ENCODE measurements at regions not wholly inside any gene's neighbourhood (a gene's known extent, or its start where the extent isn't known, plus 50 kb on each side); places are given as distances from the start of the nearest gene placed in this dataset.

DNA sequence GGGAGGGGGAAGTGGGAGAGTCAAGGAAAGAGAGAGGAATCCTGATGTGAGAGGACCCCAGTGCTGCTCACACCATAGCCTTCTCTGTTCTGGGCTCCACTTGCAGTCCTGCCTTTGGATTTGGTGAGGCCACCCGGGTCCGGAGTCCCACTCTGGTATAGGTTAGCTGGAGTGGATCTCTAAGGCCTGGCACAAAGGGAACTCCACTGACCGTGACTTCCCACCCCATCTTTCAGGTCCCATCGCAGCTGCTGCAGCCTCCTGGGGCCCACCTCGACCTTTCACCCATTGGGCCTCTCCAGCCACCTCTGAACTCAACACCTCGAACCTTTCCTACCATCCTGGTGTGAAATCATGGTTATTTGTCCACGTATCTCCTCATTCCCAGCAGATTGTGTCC, 324.4 kb downstream of the MATN1 start:
- POLR2A ChIA-PET = no interaction called here
- Histone ChIP-seq H3K79me2 (ENCODE audit: insufficient read depth, low read length) (no peaks in the 10 kb centered on the region), H3K27me3 (ENCODE audit: insufficient read depth, low read length) (peaks cover 2% of the 10 kb centered on the region), H3K4me2 (ENCODE audit: low read length) (no peak overlapping the region), H4K20me1 (ENCODE audit: insufficient read depth) (no peaks in the 10 kb centered on the region), H3K27ac (ENCODE audit: low read depth, low read length) (no peak overlapping the region), H3K4me3 (replicated peaks in 1 of 2; ENCODE audit: low read depth in 1 of 2, low read length in 2 of 2) (no peak overlapping the region), H3K4me1 (ENCODE audit: control insufficient read depth in 1 of 2, insufficient read depth in 2 of 2, low read length in 2 of 2) (no peaks in the 10 kb centered on the region), H3K9me2 (ENCODE audit: insufficient read depth) (no peaks in the 10 kb centered on the region), H3K9ac (ENCODE audit: low read length) (no peak overlapping the region), H3K36me3 (ENCODE audit: control insufficient read depth in 1 of 2, insufficient read depth in 2 of 2, low read length in 2 of 2) (no peaks in the 10 kb centered on the region), H3K9me3 (ENCODE audit: control insufficient read depth in 1 of 2, insufficient read depth in 1 of 2, low read depth in 1 of 2, low read length in 2 of 2) (no peaks in the 10 kb centered on the region), H2AFZ (ENCODE audit: low read depth, low read length, poor library complexity, severe bottlenecking) (no peak overlapping the region)
- RAD21 ChIA-PET (ENCODE audit: low non-redundant PET in 1 of 2, low total read pairs in 2 of 2, uncharacterized antibody in 2 of 2, unreplicated experiment in 2 of 2) = no interaction called here
- TF ChIP-seq ZFX (IDR thresholded peaks at IDR 0.05) (no peak), ELF1 (IDR thresholded peaks at IDR 0.05; ENCODE audit: borderline replicate concordance, low read depth) (no peak), CBX3 (IDR thresholded peaks at IDR 0.05; ENCODE audit: low read depth) (no peak), CEBPB (IDR thresholded peaks at IDR 0.05; ENCODE audit: low read depth) (no peak), YY1 (IDR thresholded peaks at IDR 0.05; ENCODE audit: extremely low read depth, insufficient replicate concordance, low read depth, low read length) (no peak)
- TF ChIP-seq, protein P1, sequence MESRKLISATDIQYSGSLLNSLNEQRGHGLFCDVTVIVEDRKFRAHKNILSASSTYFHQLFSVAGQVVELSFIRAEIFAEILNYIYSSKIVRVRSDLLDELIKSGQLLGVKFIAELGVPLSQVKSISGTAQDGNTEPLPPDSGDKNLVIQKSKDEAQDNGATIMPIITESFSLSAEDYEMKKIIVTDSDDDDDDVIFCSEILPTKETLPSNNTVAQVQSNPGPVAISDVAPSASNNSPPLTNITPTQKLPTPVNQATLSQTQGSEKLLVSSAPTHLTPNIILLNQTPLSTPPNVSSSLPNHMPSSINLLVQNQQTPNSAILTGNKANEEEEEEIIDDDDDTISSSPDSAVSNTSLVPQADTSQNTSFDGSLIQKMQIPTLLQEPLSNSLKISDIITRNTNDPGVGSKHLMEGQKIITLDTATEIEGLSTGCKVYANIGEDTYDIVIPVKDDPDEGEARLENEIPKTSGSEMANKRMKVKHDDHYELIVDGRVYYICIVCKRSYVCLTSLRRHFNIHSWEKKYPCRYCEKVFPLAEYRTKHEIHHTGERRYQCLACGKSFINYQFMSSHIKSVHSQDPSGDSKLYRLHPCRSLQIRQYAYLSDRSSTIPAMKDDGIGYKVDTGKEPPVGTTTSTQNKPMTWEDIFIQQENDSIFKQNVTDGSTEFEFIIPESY (IDR thresholded peaks at IDR 0.05; ENCODE audit: extremely low read depth, insufficient replicate concordance, low read length) = no peak
- TF ChIP-seq, protein P2, sequence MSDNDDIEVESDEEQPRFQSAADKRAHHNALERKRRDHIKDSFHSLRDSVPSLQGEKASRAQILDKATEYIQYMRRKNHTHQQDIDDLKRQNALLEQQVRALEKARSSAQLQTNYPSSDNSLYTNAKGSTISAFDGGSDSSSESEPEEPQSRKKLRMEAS (IDR thresholded peaks at IDR 0.05) = no peak
- TF ChIP-seq, protein P3, sequence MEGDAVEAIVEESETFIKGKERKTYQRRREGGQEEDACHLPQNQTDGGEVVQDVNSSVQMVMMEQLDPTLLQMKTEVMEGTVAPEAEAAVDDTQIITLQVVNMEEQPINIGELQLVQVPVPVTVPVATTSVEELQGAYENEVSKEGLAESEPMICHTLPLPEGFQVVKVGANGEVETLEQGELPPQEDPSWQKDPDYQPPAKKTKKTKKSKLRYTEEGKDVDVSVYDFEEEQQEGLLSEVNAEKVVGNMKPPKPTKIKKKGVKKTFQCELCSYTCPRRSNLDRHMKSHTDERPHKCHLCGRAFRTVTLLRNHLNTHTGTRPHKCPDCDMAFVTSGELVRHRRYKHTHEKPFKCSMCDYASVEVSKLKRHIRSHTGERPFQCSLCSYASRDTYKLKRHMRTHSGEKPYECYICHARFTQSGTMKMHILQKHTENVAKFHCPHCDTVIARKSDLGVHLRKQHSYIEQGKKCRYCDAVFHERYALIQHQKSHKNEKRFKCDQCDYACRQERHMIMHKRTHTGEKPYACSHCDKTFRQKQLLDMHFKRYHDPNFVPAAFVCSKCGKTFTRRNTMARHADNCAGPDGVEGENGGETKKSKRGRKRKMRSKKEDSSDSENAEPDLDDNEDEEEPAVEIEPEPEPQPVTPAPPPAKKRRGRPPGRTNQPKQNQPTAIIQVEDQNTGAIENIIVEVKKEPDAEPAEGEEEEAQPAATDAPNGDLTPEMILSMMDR (IDR thresholded peaks at IDR 0.05 in 2 of 3, conservative IDR thresholded peaks at IDR 0.05 in 1 of 3; ENCODE audit: borderline replicate concordance in 1 of 3, insufficient read depth in 1 of 3, low read depth in 2 of 3, low read length in 2 of 3) = no peak
- intact Hi-C loops (cut with micrococcal nuclease) = no loop called here
- CTCF ChIA-PET = interaction anchor here (0.6 to 2.2 kb wide), 2 partner anchors 19 to 53 kb away, joined by 3 to 9 read pairs; no protein-coding TSS in a partner anchor
- DNase-seq (ENCODE audit: low read depth, low spot score) (no peak), ATAC-seq (no peak)
- no TSS peak for BruUV-seq (replicated peaks)

Data from HCT116 (cell line).